ENCODE measurements at regions not wholly inside any gene's neighbourhood (a gene's known extent, or its start where the extent isn't known, plus 50 kb on each side); places are given as distances from the start of the nearest gene placed in this dataset.

DNA sequence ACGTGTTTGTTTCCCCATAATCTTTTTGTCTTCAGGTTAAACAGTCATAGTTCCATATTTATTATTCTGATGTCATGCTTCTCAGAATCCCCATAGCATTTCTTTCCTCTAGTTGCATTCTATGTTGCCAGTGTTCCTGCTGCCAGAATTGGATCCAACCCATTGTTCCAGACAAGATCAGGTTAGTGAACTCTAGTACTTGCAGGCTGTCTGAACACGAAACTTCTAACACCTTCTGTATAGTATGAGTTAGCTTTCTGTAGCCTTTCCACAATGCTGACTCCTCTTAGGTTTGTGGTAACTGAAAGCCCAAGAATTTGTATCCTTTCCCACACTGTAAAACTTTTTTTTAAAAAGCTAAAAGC, 88.0 kb upstream of the ROPN1 start:
- in situ Hi-C loops (cut with HindIII; ENCODE audit: low pct_unique_long_range_greater_than_20kb, low sequenced_read_pairs) (no loop called here), intact Hi-C loops (cut with micrococcal nuclease; ENCODE audit: unreplicated experiment) (loop anchor here (1.0 kb wide), 1 partner anchor 64 kb away; no protein-coding TSS in a partner anchor)
- POLR2A ChIA-PET, result no interaction called here
- CTCF ChIA-PET, result interaction anchor here (0.8 to 1.0 kb wide), 2 partner anchors 8 to 47 kb away, joined by 3 to 9 read pairs; partner anchors contain the start of gene KALRN
- BruUV-seq (replicated peaks), result no TSS peak
- DNase-seq (ENCODE audit: low read depth, low spot score), result no peak
- H3K27ac ChIP-seq (ENCODE audit: low read length), result no peak overlapping the region
- no peaks in the 10 kb centered on the region for H3K4me1 ChIP-seq (ENCODE audit: control insufficient read depth, insufficient read depth, low read length)
- TF ChIP-seq REST (IDR thresholded peaks at IDR 0.05; ENCODE audit: insufficient read depth in 1 of 2, low read depth in 2 of 2, low read length in 1 of 2), result no peak
- TF ChIP-seq POLR2AphosphoS5 (IDR thresholded peaks at IDR 0.05; ENCODE audit: low read depth, low read length), result no peak
- TF ChIP-seq TCF7L2 (IDR thresholded peaks at IDR 0.05; ENCODE audit: low read depth, low read length), result no peak
- no peak for TF ChIP-seq CTCF (IDR thresholded peaks at IDR 0.05)
- no peak for TF ChIP-seq SIN3A (IDR thresholded peaks at IDR 0.05; ENCODE audit: borderline replicate concordance, insufficient read depth, low read depth, low read length)
- H3K36me3 ChIP-seq (ENCODE audit: control insufficient read depth, insufficient read depth, low read length), result no peaks in the 10 kb centered on the region
- no peaks in the 10 kb centered on the region for H3K9me3 ChIP-seq (ENCODE audit: control insufficient read depth, insufficient read depth, low read depth, low read length)
- no peak for ATAC-seq
- H3K27me3 ChIP-seq (ENCODE audit: control insufficient read depth, insufficient read depth, low read length), result peaks cover 19% of the 10 kb centered on the region
- H3K4me3 ChIP-seq (ENCODE audit: low read depth in 2 of 2, low read length in 2 of 2), result no peak overlapping the region

DNA sequence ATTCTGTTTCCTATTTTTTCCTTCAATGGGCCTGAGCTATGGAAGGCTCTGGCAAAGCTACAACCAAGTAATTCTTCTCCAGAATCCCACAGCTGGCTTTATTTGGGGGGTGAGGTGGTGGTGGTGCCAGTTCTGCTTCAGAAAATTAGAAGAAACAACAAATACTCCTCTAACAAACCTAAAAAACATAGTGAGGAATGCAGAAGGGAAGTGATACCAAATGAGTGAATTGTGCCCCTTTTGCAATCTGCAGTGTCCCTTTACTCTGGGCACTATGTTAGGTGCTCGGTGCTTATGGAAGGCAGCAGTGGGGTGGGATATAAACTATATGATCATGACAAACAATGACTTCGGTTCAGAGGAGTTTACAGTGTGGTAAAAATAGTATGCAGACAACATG, 90.4 kb upstream of the ROPN1 start:
- ChIA-PET CTCF (no interaction called here), POLR2A (no interaction called here)
- no peak for DNase-seq (ENCODE audit: low read depth, low spot score)
- BruUV-seq (replicated peaks), result no TSS peak
- Histone ChIP-seq H3K27ac (ENCODE audit: low read length) (no peak overlapping the region), H3K9me3 (ENCODE audit: control insufficient read depth, insufficient read depth, low read depth, low read length) (no peaks in the 10 kb centered on the region), H3K36me3 (ENCODE audit: control insufficient read depth, insufficient read depth, low read length) (no peaks in the 10 kb centered on the region), H3K4me1 (ENCODE audit: control insufficient read depth, insufficient read depth, low read length) (no peaks in the 10 kb centered on the region), H3K27me3 (ENCODE audit: control insufficient read depth, insufficient read depth, low read length) (peaks cover 27% of the 10 kb centered on the region), H3K4me3 (ENCODE audit: low read depth in 2 of 2, low read length in 2 of 2) (no peak overlapping the region)
- intact Hi-C loops (cut with micrococcal nuclease; ENCODE audit: unreplicated experiment) (no loop called here), in situ Hi-C loops (cut with HindIII; ENCODE audit: low pct_unique_long_range_greater_than_20kb, low sequenced_read_pairs) (no loop called here)
- TF ChIP-seq TCF7L2 (IDR thresholded peaks at IDR 0.05; ENCODE audit: low read depth, low read length), result no peak
- no peak for TF ChIP-seq SIN3A (IDR thresholded peaks at IDR 0.05; ENCODE audit: borderline replicate concordance, insufficient read depth, low read depth, low read length)
- TF ChIP-seq REST (IDR thresholded peaks at IDR 0.05; ENCODE audit: insufficient read depth in 1 of 2, low read depth in 2 of 2, low read length in 1 of 2), result no peak
- TF ChIP-seq CTCF (IDR thresholded peaks at IDR 0.05), result no peak
- no peak for TF ChIP-seq POLR2AphosphoS5 (IDR thresholded peaks at IDR 0.05; ENCODE audit: low read depth, low read length)
- ATAC-seq, result no peak
